ENCODE measurements at regions not wholly inside any gene's neighbourhood (a gene's known extent, or its start where the extent isn't known, plus 50 kb on each side); places are given as distances from the start of the nearest gene placed in this dataset.

GRCh38 chr1:214124915-214125314 lies 137.1 kb downstream of the PROX1 start:
- intact Hi-C loops (cut with DNase I, micrococcal nuclease) = loop anchor here in 1 of 2 experiments (5.0 kb wide), 1 partner anchor 1003 kb away; no protein-coding TSS in a partner anchor
- no peak for TF ChIP-seq CTCF (IDR thresholded peaks at IDR 0.05)

GRCh38 chr1:214125819-214126218 lies 138.0 kb downstream of the PROX1 start:
- no peaks in the 10 kb centered on the region for H3K27me3 ChIP-seq (ENCODE audit: control insufficient read depth in 1 of 2, insufficient read depth in 2 of 2, low read length in 2 of 2)
- DNase-seq = no peak
- H3K4me3 ChIP-seq (ENCODE audit: low read length) = no peak overlapping the region
- no peaks in the 10 kb centered on the region for H3K4me1 ChIP-seq (ENCODE audit: insufficient read depth, low read length)
- CTCF ChIA-PET = no interaction called here
- H3K9me3 ChIP-seq (ENCODE audit: control insufficient read depth in 1 of 2, insufficient read depth in 1 of 2, low read length in 2 of 2) = peaks cover 0 to 6% of the 10 kb centered on the region in 2 experiments
- Mint-ChIP-seq H3K36me3 (ENCODE audit: low read depth) (no peaks in the 10 kb centered on the region), H3K4me1 (ENCODE audit: low read depth) (peaks cover 7% of the 10 kb centered on the region), H3K27ac (no peak overlapping the region), H3K27me3 (peaks cover 4% of the 10 kb centered on the region), H3K4me3 (no peak overlapping the region), H3K9me3 (no peaks in the 10 kb centered on the region)
- POLR2A ChIA-PET = no interaction called here
- TF ChIP-seq CTCF (IDR thresholded peaks at IDR 0.05) = no peak
- ATAC-seq (ENCODE audit: poor library complexity) = no peak
- no peaks in the 10 kb centered on the region for H3K36me3 ChIP-seq (ENCODE audit: insufficient read depth, low read length)
- H3K27ac ChIP-seq (ENCODE audit: low read depth in 1 of 2, low read length in 2 of 2) = no peak overlapping the region
- intact Hi-C loops (cut with DNase I, micrococcal nuclease) = no loop called here

More at GRCh38 chr1:214124915-214125314, 137.1 kb downstream of the PROX1 start:
- POLR2A ChIA-PET = no interaction called here
- H3K27ac ChIP-seq (ENCODE audit: low read depth in 1 of 2, low read length in 2 of 2) = no peak overlapping the region
- Mint-ChIP-seq H3K4me3 (no peak overlapping the region), H3K27me3 (peaks cover 4% of the 10 kb centered on the region), H3K4me1 (ENCODE audit: low read depth) (peaks cover 14% of the 10 kb centered on the region), H3K36me3 (ENCODE audit: low read depth) (no peaks in the 10 kb centered on the region), H3K9me3 (no peaks in the 10 kb centered on the region), H3K27ac (no peak overlapping the region)
- no peak overlapping the region for H3K4me3 ChIP-seq (ENCODE audit: low read length)
- peaks cover 0 to 6% of the 10 kb centered on the region in 2 experiments for H3K9me3 ChIP-seq (ENCODE audit: control insufficient read depth in 1 of 2, insufficient read depth in 1 of 2, low read length in 2 of 2)
- ATAC-seq (ENCODE audit: poor library complexity) (no peak), DNase-seq (no peak)
- CTCF ChIA-PET = no interaction called here
- H3K4me1 ChIP-seq (ENCODE audit: insufficient read depth, low read length) = no peaks in the 10 kb centered on the region
- H3K27me3 ChIP-seq (ENCODE audit: control insufficient read depth in 1 of 2, insufficient read depth in 2 of 2, low read length in 2 of 2) = no peaks in the 10 kb centered on the region
- no peaks in the 10 kb centered on the region for H3K36me3 ChIP-seq (ENCODE audit: insufficient read depth, low read length)

DNA sequence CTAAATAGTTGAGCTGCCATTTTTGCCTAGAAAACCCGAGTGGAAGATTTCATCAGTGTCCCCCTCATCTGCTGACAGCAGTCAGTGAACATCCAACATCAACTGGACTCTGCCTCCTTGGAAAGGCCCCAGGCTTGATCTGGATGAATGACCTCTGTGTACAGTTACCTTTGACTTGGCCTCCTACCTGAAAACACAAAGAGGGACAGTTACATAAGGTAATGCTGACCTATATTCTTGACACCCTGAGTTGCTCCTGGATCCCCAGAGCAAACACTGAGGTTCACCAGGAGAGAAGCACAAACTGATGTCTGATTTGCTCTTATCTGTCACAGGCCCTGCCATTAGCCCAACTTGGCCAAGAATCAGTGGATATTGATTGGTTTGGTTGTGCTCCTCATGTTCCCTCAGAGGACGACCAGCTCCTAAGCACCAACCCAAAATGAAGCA lies 138.9 kb downstream of the PROX1 start:
- POLR2A ChIA-PET = no interaction called here
- H3K4me1 ChIP-seq (ENCODE audit: insufficient read depth, low read length) = no peaks in the 10 kb centered on the region
- Mint-ChIP-seq H3K36me3 (ENCODE audit: low read depth) (no peaks in the 10 kb centered on the region), H3K4me3 (no peak overlapping the region), H3K4me1 (ENCODE audit: low read depth) (peaks cover 6% of the 10 kb centered on the region), H3K27me3 (peaks cover 4% of the 10 kb centered on the region), H3K9me3 (no peaks in the 10 kb centered on the region), H3K27ac (no peak overlapping the region)
- intact Hi-C loops (cut with DNase I, micrococcal nuclease) = no loop called here
- H3K4me3 ChIP-seq (ENCODE audit: low read length) = no peak overlapping the region
- DNase-seq (no peak), ATAC-seq (ENCODE audit: poor library complexity) (no peak)
- peaks cover 0 to 6% of the 10 kb centered on the region in 2 experiments for H3K9me3 ChIP-seq (ENCODE audit: control insufficient read depth in 1 of 2, insufficient read depth in 1 of 2, low read length in 2 of 2)
- CTCF ChIA-PET = no interaction called here
- H3K27me3 ChIP-seq (ENCODE audit: control insufficient read depth in 1 of 2, insufficient read depth in 2 of 2, low read length in 2 of 2) = no peaks in the 10 kb centered on the region
- H3K27ac ChIP-seq (ENCODE audit: low read depth in 1 of 2, low read length in 2 of 2) = no peak overlapping the region
- no peak for TF ChIP-seq CTCF (IDR thresholded peaks at IDR 0.05)
- no peaks in the 10 kb centered on the region for H3K36me3 ChIP-seq (ENCODE audit: insufficient read depth, low read length)

All from CD4-positive, alpha-beta T cell (primary cell).